ENCODE measurements at regions not wholly inside any gene's neighbourhood (a gene's known extent, or its start where the extent isn't known, plus 50 kb on each side); places are given as distances from the start of the nearest gene placed in this dataset.
"Not testable (repeated sequence)": the region's sequence is repeated elsewhere in the genome, so short reads cannot be mapped to it uniquely, and the experiment has no call there.

DNA sequence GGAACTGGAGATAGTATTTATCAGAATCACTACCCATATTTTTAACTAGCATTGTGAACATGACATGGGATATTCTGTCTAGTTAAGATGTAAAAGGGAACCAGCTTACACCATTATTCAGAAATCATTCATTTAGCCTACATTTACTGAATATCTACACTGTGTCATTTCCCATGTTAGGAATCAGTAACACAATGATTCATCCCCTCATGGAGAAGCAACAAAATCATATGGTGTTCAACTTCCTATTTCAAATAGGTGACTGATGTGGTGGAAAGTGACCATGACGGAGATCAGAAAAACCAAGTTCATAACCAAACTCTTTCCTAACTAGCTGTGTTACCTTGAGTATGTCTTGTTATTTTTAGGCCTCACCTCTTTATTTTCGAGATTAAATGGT is 550.0 kb upstream of the TUSC1 start:
- no peak overlapping the region for H3K27ac ChIP-seq
- TF ChIP-seq POLR2A (IDR thresholded peaks at IDR 0.05) = no peak
- TF ChIP-seq, protein P1, sequence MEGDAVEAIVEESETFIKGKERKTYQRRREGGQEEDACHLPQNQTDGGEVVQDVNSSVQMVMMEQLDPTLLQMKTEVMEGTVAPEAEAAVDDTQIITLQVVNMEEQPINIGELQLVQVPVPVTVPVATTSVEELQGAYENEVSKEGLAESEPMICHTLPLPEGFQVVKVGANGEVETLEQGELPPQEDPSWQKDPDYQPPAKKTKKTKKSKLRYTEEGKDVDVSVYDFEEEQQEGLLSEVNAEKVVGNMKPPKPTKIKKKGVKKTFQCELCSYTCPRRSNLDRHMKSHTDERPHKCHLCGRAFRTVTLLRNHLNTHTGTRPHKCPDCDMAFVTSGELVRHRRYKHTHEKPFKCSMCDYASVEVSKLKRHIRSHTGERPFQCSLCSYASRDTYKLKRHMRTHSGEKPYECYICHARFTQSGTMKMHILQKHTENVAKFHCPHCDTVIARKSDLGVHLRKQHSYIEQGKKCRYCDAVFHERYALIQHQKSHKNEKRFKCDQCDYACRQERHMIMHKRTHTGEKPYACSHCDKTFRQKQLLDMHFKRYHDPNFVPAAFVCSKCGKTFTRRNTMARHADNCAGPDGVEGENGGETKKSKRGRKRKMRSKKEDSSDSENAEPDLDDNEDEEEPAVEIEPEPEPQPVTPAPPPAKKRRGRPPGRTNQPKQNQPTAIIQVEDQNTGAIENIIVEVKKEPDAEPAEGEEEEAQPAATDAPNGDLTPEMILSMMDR (IDR thresholded peaks at IDR 0.05) = no peak
- no peaks in the 10 kb centered on the region for H3K27me3 ChIP-seq
- no peaks in the 10 kb centered on the region for H3K4me1 ChIP-seq
- intact Hi-C loops (cut with DNase I) = no loop called here
- no peaks in the 10 kb centered on the region for H3K36me3 ChIP-seq
- H3K4me3 ChIP-seq = no peak overlapping the region
- DNase-seq = no peak
- H3K9me3 ChIP-seq = no peaks in the 10 kb centered on the region
- WGBS, 2 donors = 51 to 54% methylated on average over 2 of the region's 2 CpGs

DNA sequence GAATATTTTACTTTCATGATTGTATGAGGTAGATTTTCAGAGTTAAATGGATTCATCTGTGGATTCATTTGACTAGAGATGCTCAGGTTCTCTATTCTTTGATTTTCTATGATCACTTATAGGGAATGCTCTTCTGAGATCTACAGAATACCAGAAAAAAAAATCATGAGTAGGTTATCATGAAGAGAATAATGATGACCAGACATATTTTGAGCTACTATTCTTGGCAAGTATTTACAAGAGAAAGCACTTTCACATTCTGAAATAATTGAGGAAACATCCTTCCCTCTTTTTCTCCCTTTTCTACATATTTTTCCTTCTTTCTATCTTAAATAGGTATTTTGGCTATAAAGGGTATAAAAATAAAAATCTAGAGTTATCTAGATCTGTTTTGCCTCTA is 543.0 kb upstream of the TUSC1 start:
- intact Hi-C loops (cut with DNase I) = no loop called here
- TF ChIP-seq, protein P1 (IDR thresholded peaks at IDR 0.05) = no peak
- no peak for TF ChIP-seq POLR2A (IDR thresholded peaks at IDR 0.05)
- no peaks in the 10 kb centered on the region for H3K9me3 ChIP-seq
- no peak for DNase-seq
- H3K4me3 ChIP-seq = no peak overlapping the region
- no peaks in the 10 kb centered on the region for H3K36me3 ChIP-seq
- no peak overlapping the region for H3K27ac ChIP-seq
- H3K4me1 ChIP-seq = no peaks in the 10 kb centered on the region
- no peaks in the 10 kb centered on the region for H3K27me3 ChIP-seq

DNA sequence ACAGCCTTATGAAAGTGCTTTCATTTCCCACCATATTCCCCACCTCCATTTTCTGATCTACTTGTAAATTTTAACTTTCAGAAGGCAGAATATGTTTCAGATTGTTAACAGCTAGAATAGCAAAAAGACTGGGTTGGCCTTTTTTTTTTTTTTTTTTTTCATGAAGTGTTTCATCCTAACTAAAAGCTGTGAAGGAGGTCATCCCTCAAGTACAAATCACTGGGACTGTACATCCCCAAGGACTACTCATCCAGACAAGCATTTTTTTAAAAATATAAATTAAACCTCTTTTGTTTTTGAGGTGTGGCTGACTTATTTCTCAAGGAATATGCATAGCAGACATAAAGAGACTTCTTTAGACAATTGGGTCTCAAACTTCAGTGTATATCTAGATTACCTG is 542.1 kb upstream of the TUSC1 start:
- DNase-seq = no peak
- H3K4me3 ChIP-seq = no peak overlapping the region
- no peaks in the 10 kb centered on the region for H3K36me3 ChIP-seq
- H3K27ac ChIP-seq = no peak overlapping the region
- intact Hi-C loops (cut with DNase I) = no loop called here
- H3K4me1 ChIP-seq = no peaks in the 10 kb centered on the region
- no peaks in the 10 kb centered on the region for H3K9me3 ChIP-seq
- no peaks in the 10 kb centered on the region for H3K27me3 ChIP-seq
- no peak for TF ChIP-seq POLR2A (IDR thresholded peaks at IDR 0.05)
- TF ChIP-seq, protein P1 (IDR thresholded peaks at IDR 0.05) = no peak

DNA sequence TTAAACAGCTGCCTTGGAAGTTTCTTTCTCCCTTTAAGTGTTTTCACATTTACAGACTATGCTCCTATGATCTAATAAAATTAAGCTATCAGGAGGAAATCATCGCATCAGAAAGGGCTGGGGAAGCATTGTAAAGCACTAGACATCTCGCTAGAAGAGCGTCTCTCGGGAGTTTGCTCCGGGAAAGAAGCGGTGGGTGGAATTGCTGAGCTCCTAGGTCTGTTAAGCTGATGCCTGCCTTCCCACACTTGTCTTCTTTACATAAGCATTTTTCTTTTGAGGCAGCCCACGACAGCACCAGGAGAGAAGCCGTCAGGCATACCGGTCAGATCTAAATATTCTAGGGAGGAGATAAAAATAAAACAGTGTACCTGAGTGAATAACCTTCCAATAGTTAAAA is 541.7 kb upstream of the TUSC1 start:
- Histone ChIP-seq H3K36me3 (no peaks in the 10 kb centered on the region), H3K9me3 (peaks cover 0 to 3% (median 3%) of the 10 kb centered on the region in 3 donors), H3K4me1 (no peaks in the 10 kb centered on the region), H3K27me3 (no peaks in the 10 kb centered on the region), H3K4me3 (no peak overlapping the region), H3K27ac (no peak overlapping the region)
- TF ChIP-seq, protein P1 (IDR thresholded peaks at IDR 0.05) = no peak
- no peak for TF ChIP-seq POLR2A (IDR thresholded peaks at IDR 0.05)
- 70 to 84% methylated on average over 9 of the region's 9 CpGs for WGBS, 2 donors
- DNase-seq = no peak
- intact Hi-C loops (cut with DNase I) = no loop called here

DNA sequence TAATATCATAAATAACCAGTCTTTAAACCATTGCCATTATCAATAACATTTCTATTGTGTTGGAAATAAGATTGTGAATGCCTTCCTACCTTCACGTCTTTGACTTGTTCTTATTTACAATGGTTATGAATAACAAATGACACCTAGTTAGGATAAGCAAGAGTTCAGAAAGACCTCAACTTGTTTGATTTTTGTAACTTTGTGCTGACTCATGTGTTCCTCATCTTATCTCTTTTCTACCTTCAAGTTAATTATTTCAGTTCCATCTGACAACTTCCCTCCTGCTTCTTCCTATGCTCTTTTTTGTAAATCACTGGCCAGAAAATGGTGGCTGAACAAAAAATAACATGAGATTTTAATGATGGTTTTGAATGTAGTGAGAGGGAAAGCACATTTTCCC is 538.5 kb upstream of the TUSC1 start:
- WGBS, 2 donors = 61% methylated on average over 1 of the region's 1 CpG
- no peak for TF ChIP-seq POLR2A (IDR thresholded peaks at IDR 0.05)
- TF ChIP-seq, protein P1 (IDR thresholded peaks at IDR 0.05) = no peak
- H3K27me3 ChIP-seq = no peaks in the 10 kb centered on the region
- no peaks in the 10 kb centered on the region for H3K4me1 ChIP-seq
- H3K9me3 ChIP-seq = peaks cover 0 to 8% (median 7%) of the 10 kb centered on the region in 3 donors
- intact Hi-C loops (cut with DNase I) = no loop called here
- no peak overlapping the region for H3K27ac ChIP-seq
- H3K4me3 ChIP-seq = no peak overlapping the region
- no peak for DNase-seq
- no peaks in the 10 kb centered on the region for H3K36me3 ChIP-seq

DNA sequence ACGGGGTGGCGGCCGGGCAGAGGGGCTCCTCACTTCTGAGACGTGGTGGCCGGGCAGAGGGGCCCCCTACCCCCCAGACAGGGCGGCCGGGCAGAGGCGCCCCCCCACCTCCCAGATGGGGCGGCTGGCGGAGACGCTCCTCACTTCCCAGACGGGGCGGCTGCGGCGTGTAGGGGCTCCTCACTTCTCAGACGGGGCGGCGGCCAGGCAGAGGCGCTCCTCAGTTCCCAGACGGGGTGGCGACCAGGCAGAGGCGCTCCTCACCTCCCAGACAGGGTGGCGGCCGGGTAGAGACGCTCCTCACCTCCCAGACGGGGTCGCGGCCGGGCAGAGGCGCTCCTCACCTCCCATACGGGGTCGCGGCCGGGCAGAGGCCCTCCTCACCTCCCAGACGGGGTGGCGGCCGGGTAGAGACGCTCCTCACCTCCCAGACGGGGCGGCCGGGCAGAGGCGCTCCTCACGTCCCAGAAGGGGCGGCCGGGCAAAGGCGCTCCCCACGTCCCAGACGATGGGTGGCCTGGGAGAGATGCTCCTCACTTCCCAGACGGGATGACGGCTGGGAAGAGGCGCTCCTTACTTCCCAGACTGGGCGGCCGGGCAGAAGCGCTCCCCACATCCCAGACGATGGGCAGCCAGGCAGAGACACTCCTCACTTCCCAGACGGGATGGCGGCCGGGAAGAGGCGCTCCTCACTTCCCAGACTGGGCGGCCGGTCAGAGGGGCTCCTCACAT is 536.6 kb upstream of the TUSC1 start:
- H3K36me3 ChIP-seq; H3K4me1 ChIP-seq; H3K9me3 ChIP-seq; H3K27me3 ChIP-seq; DNase-seq; H3K4me3 ChIP-seq; intact Hi-C loops (cut with DNase I); H3K27ac ChIP-seq: not testable (repeated sequence)
- no CpG with 5 or more reads among the region's 61 CpGs for WGBS, 2 donors
